Smooth muscle cell (in vitro differentiated cells): ENCODE measurements at regions not wholly inside any gene's neighbourhood (a gene's known extent, or its start where the extent isn't known, plus 50 kb on each side); places are given as distances from the start of the nearest gene placed in this dataset.

Experiments
- DNase-seq: peaks from one replicate; lab custom pipeline; 2025; ENCODE audit not compliant: unreplicated experiment; lab: John Stamatoyannopoulos, UW
- H2AFZ ChIP-seq: fragments of 200-600 bp; sonication (generic); 2 replicates; pipeline ENCODE4 v1.6.0; 2016; ENCODE audit warnings: antibody characterized with exemption, low read depth, mild to moderate bottlenecking
- H3F3A ChIP-seq: fragments of 200-600 bp; sonication (generic); 2 replicates; pipeline ENCODE4 v1.6.0; 2017; ENCODE audit warnings: antibody characterized with exemption, low read depth
- H3K27ac ChIP-seq: fragments of 200-600 bp; sonication (generic); 2 replicates; pipeline ENCODE4 v1.5.1; 2016; ENCODE audit warnings: low read depth, mild to moderate bottlenecking
- H3K27me3 ChIP-seq: fragments of 200-600 bp; sonication (generic); 2 replicates; pipeline ENCODE4 v1.6.1; 2016; ENCODE audit warnings: low read depth, mild to moderate bottlenecking
- H3K36me3 ChIP-seq: fragments of 200-600 bp; sonication (generic); 2 replicates; pipeline ENCODE4 v1.5.1; 2016; ENCODE audit warnings: low read depth
- H3K4me1 ChIP-seq: fragments of 200-600 bp; sonication (generic); 2 replicates; pipeline ENCODE4 v1.5.1; 2016; ENCODE audit warnings: low read depth
- H3K4me2 ChIP-seq: fragments of 200-600 bp; sonication (generic); 2 replicates; pipeline ENCODE4 v1.6.0; 2016; ENCODE audit warnings: mild to moderate bottlenecking
- H3K4me3 ChIP-seq: fragments of 200-600 bp; sonication (generic); 2 replicates; pipeline ENCODE4 v1.5.1; 2016; ENCODE audit warnings: mild to moderate bottlenecking
- H3K79me2 ChIP-seq: fragments of 200-600 bp; sonication (generic); 2 replicates; pipeline ENCODE4 v1.6.0; 2016; ENCODE audit warnings: low read depth, mild to moderate bottlenecking
- H3K9ac ChIP-seq: fragments of 200-600 bp; sonication (generic); 2 replicates; pipeline ENCODE4 v1.6.0; 2016; ENCODE audit warnings: low read depth
- H3K9me3 ChIP-seq: fragments of 200-600 bp; sonication (generic); replicated peaks from 2 replicates; pipeline ENCODE4 v1.5.1; 2016; ENCODE audit warnings: low read depth
- H4K20me1 ChIP-seq: fragments of 200-600 bp; sonication (generic); 2 replicates; pipeline ENCODE4 v1.6.0; 2016; ENCODE audit warnings: low read depth
- WGBS: methylation state at CpG from one replicate; pipeline ENCODE4 v1.1.7; 2016; ENCODE audit warnings: low lambda C conversion rate; 5-methylcytosine and 5-hydroxymethylcytosine counted together
- TF ChIP-seq, protein P1 (sequence below): fragments of 200-600 bp; sonication (generic); IDR thresholded peaks from 2 replicates; pipeline ENCODE4 v1.5.1; 2017; ENCODE audit warnings: borderline replicate concordance, mild to moderate bottlenecking, antibody characterized with exemption; ENCODE audit not compliant: insufficient read depth, poor library complexity, severe bottlenecking

GRCh38 chr5:103490030-103490739 lies 72.4 kb downstream of the NUDT12 start:
- TF ChIP-seq, protein P1, sequence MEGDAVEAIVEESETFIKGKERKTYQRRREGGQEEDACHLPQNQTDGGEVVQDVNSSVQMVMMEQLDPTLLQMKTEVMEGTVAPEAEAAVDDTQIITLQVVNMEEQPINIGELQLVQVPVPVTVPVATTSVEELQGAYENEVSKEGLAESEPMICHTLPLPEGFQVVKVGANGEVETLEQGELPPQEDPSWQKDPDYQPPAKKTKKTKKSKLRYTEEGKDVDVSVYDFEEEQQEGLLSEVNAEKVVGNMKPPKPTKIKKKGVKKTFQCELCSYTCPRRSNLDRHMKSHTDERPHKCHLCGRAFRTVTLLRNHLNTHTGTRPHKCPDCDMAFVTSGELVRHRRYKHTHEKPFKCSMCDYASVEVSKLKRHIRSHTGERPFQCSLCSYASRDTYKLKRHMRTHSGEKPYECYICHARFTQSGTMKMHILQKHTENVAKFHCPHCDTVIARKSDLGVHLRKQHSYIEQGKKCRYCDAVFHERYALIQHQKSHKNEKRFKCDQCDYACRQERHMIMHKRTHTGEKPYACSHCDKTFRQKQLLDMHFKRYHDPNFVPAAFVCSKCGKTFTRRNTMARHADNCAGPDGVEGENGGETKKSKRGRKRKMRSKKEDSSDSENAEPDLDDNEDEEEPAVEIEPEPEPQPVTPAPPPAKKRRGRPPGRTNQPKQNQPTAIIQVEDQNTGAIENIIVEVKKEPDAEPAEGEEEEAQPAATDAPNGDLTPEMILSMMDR = no peak
- Histone ChIP-seq H3K4me3 (no peak overlapping the region), H2AFZ (no peak overlapping the region), H3K9ac (no peak overlapping the region), H3K4me1 (no peaks in the 10 kb centered on the region), H3F3A (peaks cover 6% of the 10 kb centered on the region), H3K4me2 (no peak overlapping the region), H3K27me3 (no peaks in the 10 kb centered on the region), H3K27ac (no peak overlapping the region), H3K79me2 (no peaks in the 10 kb centered on the region), H3K36me3 (no peaks in the 10 kb centered on the region), H3K9me3 (no peaks in the 10 kb centered on the region), H4K20me1 (no peaks in the 10 kb centered on the region)
- DNase-seq = no peak
- WGBS = 48% methylated on average over 4 of the region's 4 CpGs

DNA sequence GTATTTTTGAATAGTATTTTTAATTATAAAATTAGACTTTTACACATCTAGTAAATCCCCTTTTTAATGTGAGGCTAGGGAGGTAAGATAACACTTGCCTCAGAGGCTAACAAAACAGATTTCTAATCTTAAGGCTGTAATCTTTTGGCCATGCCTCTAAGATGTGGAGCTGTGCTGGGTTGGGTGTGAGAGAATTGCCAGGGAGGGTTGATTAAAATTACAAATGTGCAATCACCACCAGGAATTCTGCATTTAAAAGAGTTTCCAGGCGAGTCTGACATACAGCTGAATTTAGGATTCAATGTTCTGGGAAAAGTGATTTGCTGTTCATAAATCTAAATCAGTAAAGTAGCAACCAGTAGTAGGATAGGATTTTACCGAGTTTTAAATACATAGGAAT lies 73.3 kb downstream of the NUDT12 start:
- no peak overlapping the region for H3K9ac ChIP-seq
- no peaks in the 10 kb centered on the region for H3K9me3 ChIP-seq
- H3K79me2 ChIP-seq = no peaks in the 10 kb centered on the region
- H3K4me1 ChIP-seq = no peaks in the 10 kb centered on the region
- peaks cover 6% of the 10 kb centered on the region for H3F3A ChIP-seq
- H3K27ac ChIP-seq = no peak overlapping the region
- DNase-seq = no peak
- no peaks in the 10 kb centered on the region for H4K20me1 ChIP-seq
- TF ChIP-seq, protein P1 = no peak
- no peak overlapping the region for H3K4me3 ChIP-seq
- 48% methylated on average over 2 of the region's 2 CpGs for WGBS
- H3K36me3 ChIP-seq = no peaks in the 10 kb centered on the region
- H2AFZ ChIP-seq = no peak overlapping the region
- no peak overlapping the region for H3K4me2 ChIP-seq
- H3K27me3 ChIP-seq = no peaks in the 10 kb centered on the region

DNA sequence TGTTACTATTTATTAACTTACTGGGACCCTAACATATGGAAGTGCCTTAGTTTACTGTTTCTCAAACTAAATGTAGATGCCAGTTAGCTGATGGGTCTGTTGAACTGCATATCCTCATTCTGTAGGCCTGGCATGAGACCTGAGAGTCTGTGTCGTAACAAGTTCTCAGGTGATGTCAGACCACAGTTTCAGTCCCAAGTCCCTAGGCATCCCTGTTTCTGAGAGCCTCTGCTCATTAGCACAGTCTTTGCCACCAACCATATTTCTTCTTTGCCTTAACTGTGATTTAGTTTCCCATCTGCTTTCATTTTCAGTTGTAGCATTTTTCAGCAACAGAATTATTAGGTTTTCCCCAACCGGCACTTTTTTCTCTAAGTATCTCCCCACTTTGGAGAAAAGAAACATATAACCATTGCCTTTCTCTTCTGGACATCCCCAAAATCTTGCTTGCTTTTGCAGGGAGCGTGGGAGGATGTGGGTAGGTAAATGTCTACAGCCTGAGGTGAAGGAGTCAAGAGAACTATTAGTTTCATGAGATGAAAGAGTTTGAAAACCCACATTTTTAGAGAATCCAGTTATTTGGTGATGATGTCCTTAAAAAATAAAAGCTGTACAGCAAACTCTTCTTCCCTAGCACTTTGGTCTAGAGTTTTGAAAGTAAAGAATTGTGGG lies 74.6 kb downstream of the NUDT12 start:
- H3K4me2 ChIP-seq = peak overlapping the region; percentile 69
- H2AFZ ChIP-seq = no peak overlapping the region
- H3K9ac ChIP-seq = no peak overlapping the region

More for the DNA sequence above, 74.6 kb downstream of the NUDT12 start:
- Histone ChIP-seq H3F3A (peaks cover 6% of the 10 kb centered on the region), H3K4me1 (no peaks in the 10 kb centered on the region), H3K27ac (peak overlapping the region; percentile 51), H3K36me3 (no peaks in the 10 kb centered on the region), H3K27me3 (no peaks in the 10 kb centered on the region), H3K9me3 (no peaks in the 10 kb centered on the region), H3K4me3 (no peak overlapping the region), H4K20me1 (no peaks in the 10 kb centered on the region), H3K79me2 (no peaks in the 10 kb centered on the region)
- DNase-seq = no peak
- TF ChIP-seq, protein P1 = no peak
- 89% methylated on average over 3 of the region's 3 CpGs for whole genome bisulfite sequencing
